GM12872 (cell line): ENCODE measurements at regions not wholly inside any gene's neighbourhood (a gene's known extent, or its start where the extent isn't known, plus 50 kb on each side); places are given as distances from the start of the nearest gene placed in this dataset.

ENCODE experiments used
- CTCF ChIP-seq: IDR thresholded peaks from 3 replicates; pipeline ENCODE4 v1.5.1; 2011; ENCODE audit warnings: low read depth, mild to moderate bottlenecking, low read length, moderate library complexity; ENCODE audit not compliant: insufficient read depth

DNA sequence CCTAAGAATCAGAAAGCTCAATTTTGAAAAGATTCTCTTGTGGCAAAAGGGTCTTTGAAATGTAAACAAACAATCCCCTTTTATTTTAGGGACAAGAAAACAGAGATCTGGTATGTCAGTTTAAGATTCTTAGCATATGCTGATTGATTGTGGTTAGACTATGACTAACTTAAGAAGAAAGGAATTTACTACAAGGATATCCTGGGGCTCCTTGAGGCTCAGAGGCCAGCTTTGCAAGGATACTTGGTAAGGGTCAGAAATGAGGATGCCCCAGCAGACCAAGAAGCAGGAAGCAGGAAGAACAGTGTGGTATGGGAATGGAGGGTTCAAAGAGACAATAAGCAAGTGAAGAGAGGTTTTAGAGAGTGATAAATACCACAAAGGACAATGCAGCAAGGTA lies 474.6 kb downstream of the ETNK1 start:
- no peak for TF ChIP-seq CTCF

DNA sequence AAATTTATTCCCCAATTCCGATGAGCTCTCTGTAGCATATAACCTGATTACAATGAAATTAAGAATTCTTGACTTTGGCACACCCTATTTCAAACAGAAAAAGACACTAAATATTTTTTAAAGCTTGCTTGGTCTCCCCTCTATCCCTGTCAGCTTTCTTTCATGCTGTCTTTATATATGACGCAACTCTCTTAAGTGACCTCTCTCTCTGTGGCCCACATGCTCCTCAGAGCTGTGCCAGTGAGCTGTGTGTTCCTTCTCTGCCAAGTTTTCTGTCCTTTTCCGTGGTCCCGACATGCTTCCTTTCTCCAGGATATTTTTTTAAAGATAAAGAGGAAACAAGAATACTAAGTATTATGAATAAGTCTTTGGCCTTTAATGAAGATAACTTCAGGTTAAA lies 484.0 kb downstream of the ETNK1 start:
- TF ChIP-seq CTCF = no peak

GRCh38 chr12:23113781-23114180 lies 488.8 kb downstream of the ETNK1 start:
- no peak for TF ChIP-seq CTCF

DNA sequence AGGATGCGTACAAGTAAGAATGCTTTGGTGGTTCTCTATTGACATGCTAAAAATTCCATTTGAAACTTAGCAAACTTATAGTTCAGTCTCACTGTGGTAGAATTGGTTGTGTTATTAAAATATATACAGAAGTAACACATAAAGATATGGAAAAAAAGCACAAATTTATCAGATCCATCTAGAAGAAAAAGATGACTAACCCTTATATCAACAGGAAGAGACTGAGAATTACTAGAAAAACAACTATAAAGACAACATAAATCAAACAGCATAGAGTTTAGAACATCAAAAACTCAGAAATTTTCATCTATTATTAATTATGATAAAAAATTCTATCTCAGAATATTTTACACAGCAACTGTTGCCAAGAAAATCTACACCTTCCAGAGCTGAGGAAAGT lies 491.0 kb downstream of the ETNK1 start:
- TF ChIP-seq CTCF = no peak

- TF ChIP-seq CTCF = no peak
Measured at GRCh38 chr12:23126794-23127193, 501.8 kb downstream of the ETNK1 start.

DNA sequence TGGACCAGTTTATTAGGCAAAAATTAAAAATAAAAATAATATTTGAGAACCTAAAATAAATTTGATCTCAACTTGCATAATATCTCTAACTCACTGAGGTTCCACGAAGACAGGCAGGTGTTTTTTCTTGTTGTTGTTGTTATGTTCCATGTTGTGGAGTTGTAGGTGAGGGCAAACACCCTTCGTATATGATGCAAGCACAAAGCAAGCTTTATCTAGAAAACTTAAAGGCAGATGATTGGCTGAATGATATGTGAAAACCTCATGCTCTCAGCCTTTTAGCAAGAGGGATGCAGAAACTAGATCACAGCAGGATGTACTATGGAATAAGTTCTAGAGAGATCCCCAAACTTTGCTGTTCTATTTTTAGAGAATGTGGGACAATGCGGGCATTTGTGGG lies 502.7 kb downstream of the ETNK1 start:
- TF ChIP-seq CTCF = no peak

DNA sequence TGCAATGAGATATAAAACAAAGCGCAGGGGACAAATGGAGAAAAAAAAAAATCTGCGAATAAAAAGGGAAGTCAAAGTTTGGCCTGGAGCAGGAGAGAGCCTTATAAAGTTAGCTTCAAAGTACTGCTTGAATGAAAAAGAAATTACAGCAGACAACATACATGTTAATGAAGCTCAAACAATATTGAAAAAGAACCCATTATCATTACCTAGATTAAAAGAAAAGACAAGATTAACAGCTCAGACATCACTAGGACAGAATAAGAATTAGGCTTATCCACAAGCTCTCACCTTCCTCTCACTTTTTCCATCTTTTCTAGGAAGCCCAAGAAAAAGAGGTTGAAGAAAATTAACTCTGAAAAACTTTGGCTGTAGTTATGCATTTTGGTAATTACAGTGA lies 503.5 kb downstream of the ETNK1 start:
- no peak for TF ChIP-seq CTCF

DNA sequence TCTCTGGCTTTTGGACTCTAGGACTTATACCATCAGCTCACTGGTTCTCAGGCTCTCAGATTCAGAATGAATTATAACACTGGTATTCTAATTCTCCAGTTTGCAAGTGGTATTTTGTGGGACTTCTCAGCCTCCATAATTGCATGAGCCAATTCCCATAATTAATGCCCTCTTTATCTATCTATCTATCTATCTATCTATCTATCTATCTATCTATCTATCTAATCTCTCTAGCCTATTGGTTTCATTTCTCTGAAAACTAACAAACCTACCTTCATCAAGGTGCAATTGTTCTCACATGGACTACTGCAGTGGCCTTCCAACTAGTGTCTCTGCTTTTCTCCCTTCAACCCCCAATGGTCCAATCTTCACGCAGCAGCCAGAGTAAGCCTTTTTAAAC lies 507.4 kb downstream of the ETNK1 start:
- no peak for TF ChIP-seq CTCF
